ENCODE measurements at regions not wholly inside any gene's neighbourhood (a gene's known extent, or its start where the extent isn't known, plus 50 kb on each side); places are given as distances from the start of the nearest gene placed in this dataset.

GRCh38 chr4:155005395-155006090 lies 202.9 kb upstream of the NPY2R start:
- DNase-seq (ENCODE audit: low spot score), result no peak
- no peak for TF ChIP-seq CTCF (IDR thresholded peaks at IDR 0.05; ENCODE audit: borderline replicate concordance, control extremely low read depth, extremely low read depth, insufficient read depth, missing control alignments)
- in situ Hi-C loops (cut with MboI; ENCODE audit: low sequenced_read_pairs, unreplicated experiment), result no loop called here

GRCh38 chr4:155007660-155008176 lies 200.7 kb upstream of the NPY2R start:
- in situ Hi-C loops (cut with MboI; ENCODE audit: low sequenced_read_pairs, unreplicated experiment), result no loop called here
- TF ChIP-seq CTCF (IDR thresholded peaks at IDR 0.05; ENCODE audit: borderline replicate concordance, control extremely low read depth, extremely low read depth, insufficient read depth, missing control alignments), result no peak
- no peak for DNase-seq (ENCODE audit: low spot score)

GRCh38 chr4:155008389-155008788 lies 200.0 kb upstream of the NPY2R start:
- TF ChIP-seq CTCF (IDR thresholded peaks at IDR 0.05; ENCODE audit: borderline replicate concordance, control extremely low read depth, extremely low read depth, insufficient read depth, missing control alignments), result no peak
- in situ Hi-C loops (cut with MboI; ENCODE audit: low sequenced_read_pairs, unreplicated experiment), result no loop called here
- DNase-seq (ENCODE audit: low spot score), result no peak

GRCh38 chr4:155009288-155009687 lies 199.1 kb upstream of the NPY2R start:
- in situ Hi-C loops (cut with MboI; ENCODE audit: low sequenced_read_pairs, unreplicated experiment), result no loop called here
- DNase-seq (ENCODE audit: low spot score), result no peak
- no peak for TF ChIP-seq CTCF (IDR thresholded peaks at IDR 0.05; ENCODE audit: borderline replicate concordance, control extremely low read depth, extremely low read depth, insufficient read depth, missing control alignments)

GRCh38 chr4:155010376-155010775 lies 198.1 kb upstream of the NPY2R start:
- in situ Hi-C loops (cut with MboI; ENCODE audit: low sequenced_read_pairs, unreplicated experiment), result no loop called here
- DNase-seq (ENCODE audit: low spot score), result no peak
- TF ChIP-seq CTCF (IDR thresholded peaks at IDR 0.05; ENCODE audit: borderline replicate concordance, control extremely low read depth, extremely low read depth, insufficient read depth, missing control alignments), result no peak

- TF ChIP-seq CTCF (IDR thresholded peaks at IDR 0.05; ENCODE audit: borderline replicate concordance, control extremely low read depth, extremely low read depth, insufficient read depth, missing control alignments), result no peak
- in situ Hi-C loops (cut with MboI; ENCODE audit: low sequenced_read_pairs, unreplicated experiment), result no loop called here
- DNase-seq (ENCODE audit: low spot score), result no peak
These were observed 197.2 kb upstream of the NPY2R start for GRCh38 chr4:155011163-155011780.
